ENCODE measurements at regions not wholly inside any gene's neighbourhood (a gene's known extent, or its start where the extent isn't known, plus 50 kb on each side); places are given as distances from the start of the nearest gene placed in this dataset.

GRCh38 chr1:83794384-83794783 lies 204.5 kb downstream of the TTLL7 start:
- no peak for TF ChIP-seq CTCF (IDR thresholded peaks at IDR 0.05; ENCODE audit: borderline replicate concordance, control extremely low read depth, extremely low read depth, insufficient read depth, missing control alignments)
- DNase-seq (ENCODE audit: low spot score) = peak; percentile 40
- in situ Hi-C loops (cut with MboI; ENCODE audit: low sequenced_read_pairs, unreplicated experiment) = no loop called here

- DNase-seq (ENCODE audit: low spot score) = no peak
- in situ Hi-C loops (cut with MboI; ENCODE audit: low sequenced_read_pairs, unreplicated experiment) = no loop called here
- TF ChIP-seq CTCF (IDR thresholded peaks at IDR 0.05; ENCODE audit: borderline replicate concordance, control extremely low read depth, extremely low read depth, insufficient read depth, missing control alignments) = no peak
These were observed 207.0 kb downstream of the TTLL7 start for GRCh38 chr1:83791821-83792437.

DNA sequence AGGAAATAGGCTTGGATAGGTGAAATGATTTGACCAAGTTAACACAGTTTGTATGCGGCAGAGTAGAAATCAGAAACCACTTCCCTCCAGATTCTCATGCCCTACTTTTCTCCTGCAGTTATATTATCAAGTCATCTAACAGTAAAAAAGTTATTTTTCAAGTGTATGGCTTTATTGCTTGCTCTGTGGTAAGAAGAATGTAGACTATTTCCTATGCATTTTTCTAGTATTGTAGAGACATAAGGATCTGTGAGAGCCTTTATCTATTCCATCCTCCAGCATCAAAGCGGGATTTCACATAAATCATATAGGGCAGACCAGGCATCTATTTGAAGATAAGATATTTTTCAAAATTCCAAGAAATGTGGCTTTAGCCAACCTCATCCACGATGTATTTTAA lies 208.5 kb downstream of the TTLL7 start:
- in situ Hi-C loops (cut with MboI; ENCODE audit: low sequenced_read_pairs, unreplicated experiment) = no loop called here
- no peak for TF ChIP-seq CTCF (IDR thresholded peaks at IDR 0.05; ENCODE audit: borderline replicate concordance, control extremely low read depth, extremely low read depth, insufficient read depth, missing control alignments)
- DNase-seq (ENCODE audit: low spot score) = no peak

- no peak for TF ChIP-seq CTCF (IDR thresholded peaks at IDR 0.05; ENCODE audit: borderline replicate concordance, control extremely low read depth, extremely low read depth, insufficient read depth, missing control alignments)
- no peak for DNase-seq (ENCODE audit: low spot score)
- in situ Hi-C loops (cut with MboI; ENCODE audit: low sequenced_read_pairs, unreplicated experiment) = no loop called here
These were observed 211.5 kb downstream of the TTLL7 start for GRCh38 chr1:83787246-83787998.

DNA sequence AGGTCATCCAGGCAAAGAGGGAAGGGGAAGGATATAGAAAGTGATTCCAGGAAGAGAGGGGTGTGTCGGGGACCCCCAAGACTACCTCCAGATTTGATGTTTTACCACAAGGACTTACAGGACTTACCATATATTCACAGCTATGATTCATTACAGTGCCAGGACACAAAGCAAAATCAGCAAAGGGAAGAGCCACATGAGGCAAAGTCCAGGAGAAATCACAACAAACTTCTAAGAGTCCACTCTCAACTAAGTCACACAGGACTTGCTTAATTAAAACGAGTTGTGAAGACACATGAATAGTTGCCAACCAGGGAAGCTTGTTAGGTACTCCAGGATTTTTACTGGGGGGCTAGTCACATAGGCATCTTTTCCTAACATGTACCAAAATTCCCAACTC lies 217.3 kb downstream of the TTLL7 start:
- no peak for DNase-seq (ENCODE audit: low spot score)
- in situ Hi-C loops (cut with MboI; ENCODE audit: low sequenced_read_pairs, unreplicated experiment) = no loop called here
- TF ChIP-seq CTCF (IDR thresholded peaks at IDR 0.05; ENCODE audit: borderline replicate concordance, control extremely low read depth, extremely low read depth, insufficient read depth, missing control alignments) = no peak

DNA sequence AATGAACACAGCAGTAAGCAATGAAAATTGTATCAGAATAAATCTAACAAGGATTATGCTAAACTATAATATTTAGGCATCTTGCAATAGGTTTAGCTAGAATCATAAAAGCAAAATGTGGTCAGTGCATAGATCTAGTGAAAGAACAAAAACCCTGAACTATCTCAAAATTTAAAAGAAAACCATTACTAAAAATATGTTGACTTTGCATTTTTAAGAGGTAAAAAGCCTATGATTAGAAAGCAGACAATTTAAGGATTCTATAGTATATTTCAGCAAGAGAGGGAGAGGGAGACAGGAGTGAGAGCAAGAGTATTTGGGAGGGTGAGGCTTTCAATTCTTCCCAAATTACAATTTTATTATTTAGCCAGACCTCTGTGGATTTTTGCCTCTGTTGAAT lies 219.4 kb downstream of the TTLL7 start:
- no peak for TF ChIP-seq CTCF (IDR thresholded peaks at IDR 0.05; ENCODE audit: borderline replicate concordance, control extremely low read depth, extremely low read depth, insufficient read depth, missing control alignments)
- in situ Hi-C loops (cut with MboI; ENCODE audit: low sequenced_read_pairs, unreplicated experiment) = no loop called here
- no peak for DNase-seq (ENCODE audit: low spot score)
